ENCODE measurements at regions not wholly inside any gene's neighbourhood (a gene's known extent, or its start where the extent isn't known, plus 50 kb on each side); places are given as distances from the start of the nearest gene placed in this dataset.
"Not testable (repeated sequence)": the region's sequence is repeated elsewhere in the genome, so short reads cannot be mapped to it uniquely, and the experiment has no call there.

GRCh38 chr10:8128511-8128910, 74.0 kb downstream of the GATA3 start:
- no peak for DNase-seq (ENCODE audit: low read depth in 2 of 2, low spot score in 1 of 2)

GRCh38 chr10:8129438-8129837, 75.0 kb downstream of the GATA3 start:
- DNase-seq (ENCODE audit: low read depth in 2 of 2, low spot score in 1 of 2) = no peak

- DNase-seq (ENCODE audit: low read depth in 2 of 2, low spot score in 1 of 2) = no peak
These were observed 76.8 kb downstream of the GATA3 start for GRCh38 chr10:8130973-8131911.

GRCh38 chr10:8133146-8133545, 78.7 kb downstream of the GATA3 start:
- DNase-seq (ENCODE audit: low read depth in 2 of 2, low spot score in 1 of 2) = no peak

GRCh38 chr10:8136736-8137135, 82.2 kb downstream of the GATA3 start:
- DNase-seq (ENCODE audit: low read depth in 2 of 2, low spot score in 1 of 2) = no peak

- no peak for DNase-seq (ENCODE audit: low read depth in 2 of 2, low spot score in 1 of 2)
These were observed 82.8 kb downstream of the GATA3 start for GRCh38 chr10:8137272-8137681.

GRCh38 chr10:8137726-8138125, 83.2 kb downstream of the GATA3 start:
- no peak for DNase-seq (ENCODE audit: low read depth in 2 of 2, low spot score in 1 of 2)

- no peak for DNase-seq (ENCODE audit: low read depth in 2 of 2, low spot score in 1 of 2)
These were observed 84.0 kb downstream of the GATA3 start for GRCh38 chr10:8138471-8138870.

GRCh38 chr10:8144496-8144895, 90.0 kb downstream of the GATA3 start:
- DNase-seq (ENCODE audit: low read depth in 2 of 2, low spot score in 1 of 2) = no peak

GRCh38 chr10:8146650-8147049, 92.2 kb downstream of the GATA3 start:
- DNase-seq (ENCODE audit: low read depth in 2 of 2, low spot score in 1 of 2) = no peak

GRCh38 chr10:8149991-8150390, 95.5 kb downstream of the GATA3 start:
- DNase-seq (ENCODE audit: low read depth in 2 of 2, low spot score in 1 of 2) = no peak

- no peak for DNase-seq (ENCODE audit: low read depth in 2 of 2, low spot score in 1 of 2)
These were observed 96.0 kb downstream of the GATA3 start for GRCh38 chr10:8150401-8150905.

GRCh38 chr10:8151086-8151485, 96.6 kb downstream of the GATA3 start:
- DNase-seq (ENCODE audit: low read depth in 2 of 2, low spot score in 1 of 2) = no peak

- DNase-seq (ENCODE audit: low read depth in 2 of 2, low spot score in 1 of 2) = no peak
These were observed 102.4 kb downstream of the GATA3 start for GRCh38 chr10:8156918-8157317.

- DNase-seq (ENCODE audit: low read depth in 2 of 2, low spot score in 1 of 2) = no peak
These were observed 103.9 kb downstream of the GATA3 start for GRCh38 chr10:8158193-8159071.

GRCh38 chr10:8159341-8160165, 105.1 kb downstream of the GATA3 start:
- no peak for DNase-seq (ENCODE audit: low read depth in 2 of 2, low spot score in 1 of 2)

- no peak for DNase-seq (ENCODE audit: low read depth in 2 of 2, low spot score in 1 of 2)
These were observed 109.3 kb downstream of the GATA3 start for GRCh38 chr10:8163824-8164223.

GRCh38 chr10:8164640-8165039, 110.2 kb downstream of the GATA3 start:
- not testable (repeated sequence) for DNase-seq (ENCODE audit: low read depth in 2 of 2, low spot score in 1 of 2)

GRCh38 chr10:8168836-8169235, 114.3 kb downstream of the GATA3 start:
- DNase-seq (ENCODE audit: low read depth in 2 of 2, low spot score in 1 of 2) = no peak

GRCh38 chr10:8171008-8171407, 116.5 kb downstream of the GATA3 start:
- DNase-seq (ENCODE audit: low read depth in 2 of 2, low spot score in 1 of 2) = no peak

GRCh38 chr10:8172604-8173003, 118.1 kb downstream of the GATA3 start:
- DNase-seq (ENCODE audit: low read depth in 2 of 2, low spot score in 1 of 2) = no peak
